Esophagus muscularis mucosa (tissue), 4 donors: ENCODE measurements at regions not wholly inside any gene's neighbourhood (a gene's known extent, or its start where the extent isn't known, plus 50 kb on each side); places are given as distances from the start of the nearest gene placed in this dataset.

Experiments
- DNase-seq: peaks from one replicate; pipeline ENCODE4 v3.0.0-alpha.2; 2017; ENCODE audit errors: extremely low spot score
- H3K27ac ChIP-seq, 4 donors: fragments of 200-600 bp; sonication (generic); replicated peaks in 1 of 4; 1 replicate in 3 of 4; 2 replicates in 1 of 4; pipeline ENCODE4 v1.5.1; 2016 to 2019; ENCODE audit warnings: mild to moderate bottlenecking in 1 of 4
- H3K27me3 ChIP-seq, 4 donors: fragments of 200-600 bp; sonication (generic); one replicate each; pipeline versions ENCODE4 v1.5.1 to v1.6.0; 2016 to 2019
- H3K36me3 ChIP-seq, 4 donors: fragments of 200-600 bp; sonication (generic); one replicate each; pipeline ENCODE4 v1.5.1; 2016 to 2019
- H3K4me1 ChIP-seq, 4 donors: fragments of 200-600 bp; sonication (generic); one replicate each; pipeline ENCODE4 v1.5.1; 2016 to 2019
- H3K4me3 ChIP-seq, 4 donors: fragments of 200-600 bp; sonication (generic); 1 replicate in 2 of 4; 2 replicates in 2 of 4; pipeline ENCODE4 v1.5.1; 2016 to 2019; ENCODE audit warnings: mild to moderate bottlenecking in 4 of 4, moderate library complexity in 1 of 4
- H3K9me3 ChIP-seq, 4 donors: fragments of 200-600 bp; sonication (generic); 1 replicate in 3 of 4; 2 replicates in 1 of 4; pipeline ENCODE4 v1.5.1; 2016 to 2019
- CTCF ChIP-seq, 3 experiments: fragments of 200-600 bp in 2 of 3; fragments of 450-650 bp in 1 of 3; sonication (generic) in 2 of 3; IDR thresholded peaks; one replicate each; pipeline ENCODE4 v1.5.1; 2017 to 2019; ENCODE audit warnings: antibody characterized with exemption in 3 of 3, mild to moderate bottlenecking in 2 of 3, moderate library complexity in 1 of 3
- EP300 ChIP-seq: sonication (generic); formaldehyde crosslinking; IDR thresholded peaks from one replicate; pipeline ENCODE4 v1.6.1; 2017; ENCODE audit warnings: antibody characterized with exemption
- POLR2A ChIP-seq: fragments of 450-650 bp; IDR thresholded peaks from one replicate; pipeline ENCODE4 v1.6.1; 2017; ENCODE audit warnings: antibody characterized with exemption, moderate library complexity, mild to moderate bottlenecking, low read depth
- POLR2AphosphoS5 ChIP-seq, 2 donors: sonication (generic); formaldehyde crosslinking; IDR thresholded peaks; one replicate each; pipeline ENCODE4 v1.6.1; 2017; ENCODE audit warnings: antibody characterized with exemption in 2 of 2
- WGBS: methylation state at CpG from one replicate; pipeline ENCODE4 v1.1.5; 2018; 5-methylcytosine and 5-hydroxymethylcytosine counted together
- intact Hi-C: fragments of 100-400 bp; cut with DNase I; formaldehyde crosslinking; loops from one replicate; pipeline ENCODE4 v1.15.1; 2023

- DNase-seq, result no peak
- H3K9me3 ChIP-seq, result peaks cover 0 to 7% (median 2%) of the 10 kb centered on the region in 4 donors
- no peaks in the 10 kb centered on the region for H3K27me3 ChIP-seq
- no peak for TF ChIP-seq POLR2A
- no peak overlapping the region for H3K27ac ChIP-seq
- no peaks in the 10 kb centered on the region for H3K36me3 ChIP-seq
- 73% methylated on average over 4 of the region's 4 CpGs for WGBS
- no peaks in the 10 kb centered on the region for H3K4me1 ChIP-seq
- intact Hi-C loops, result no loop called here
- H3K4me3 ChIP-seq, result no peak overlapping the region
These were observed 251.8 kb downstream of the UQCRFS1 start for GRCh38 chr19:28960986-28961705.

DNA sequence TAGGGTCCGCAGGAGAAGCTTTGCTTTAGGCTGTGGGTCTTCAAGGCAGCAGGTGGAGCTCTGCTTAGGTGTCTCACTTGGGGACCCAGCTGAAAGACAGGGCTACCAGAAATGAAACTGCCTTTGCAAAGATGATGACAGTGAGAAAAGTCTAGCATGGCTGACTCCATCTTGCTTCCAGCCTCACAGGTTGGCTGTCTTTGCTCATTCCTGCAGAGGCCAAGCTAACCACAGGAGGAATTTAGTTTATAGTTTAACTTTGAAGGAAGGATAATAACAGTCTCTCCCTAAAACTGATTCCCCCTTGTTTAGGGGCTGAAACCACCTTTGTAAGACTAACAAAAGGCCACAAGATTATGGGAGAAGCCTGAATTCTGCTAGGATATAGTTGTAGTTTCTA lies 252.4 kb downstream of the UQCRFS1 start:
- TF ChIP-seq EP300 (no peak), POLR2A (no peak), POLR2AphosphoS5 (IDR thresholded peaks at IDR 0.05) (no peak), CTCF (IDR thresholded peaks at IDR 0.05) (no peak)
- Histone ChIP-seq H3K9me3 (peaks cover 0 to 7% (median 2%) of the 10 kb centered on the region in 4 donors), H3K27me3 (no peaks in the 10 kb centered on the region), H3K4me1 (no peaks in the 10 kb centered on the region), H3K27ac (no peak overlapping the region), H3K36me3 (no peaks in the 10 kb centered on the region), H3K4me3 (no peak overlapping the region)
- DNase-seq, result no peak
- intact Hi-C loops, result no loop called here
- WGBS, result 100% methylated on average over 1 of the region's 1 CpG

DNA sequence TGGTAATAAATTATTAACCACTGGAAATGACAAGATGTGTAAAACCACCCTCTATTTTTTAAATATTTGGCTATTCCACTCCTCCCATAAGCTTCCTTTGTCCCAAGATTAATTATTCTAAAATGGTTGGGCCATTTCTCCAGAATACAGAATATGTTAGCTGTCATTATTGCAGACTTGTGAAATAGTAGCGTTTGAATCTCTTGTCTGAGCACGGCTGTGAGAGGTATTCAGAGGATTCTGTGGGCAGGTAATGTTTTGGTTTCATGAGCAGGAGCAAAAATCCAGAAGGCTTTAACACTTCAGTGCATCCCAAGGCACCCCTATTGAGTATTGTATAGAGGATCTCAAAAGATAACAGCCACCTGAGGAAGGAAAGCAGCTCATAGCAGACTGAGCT lies 256.0 kb downstream of the UQCRFS1 start:
- no peaks in the 10 kb centered on the region for H3K4me1 ChIP-seq
- H3K4me3 ChIP-seq, result no peak overlapping the region
- 48% methylated on average over 2 of the region's 2 CpGs for WGBS
- intact Hi-C loops, result no loop called here
- H3K9me3 ChIP-seq, result peaks cover 0 to 11% (median 2%) of the 10 kb centered on the region in 4 donors
- H3K36me3 ChIP-seq, result no peaks in the 10 kb centered on the region
- TF ChIP-seq CTCF (IDR thresholded peaks at IDR 0.05), result no peak
- no peak for TF ChIP-seq EP300
- no peak for TF ChIP-seq POLR2A
- TF ChIP-seq POLR2AphosphoS5 (IDR thresholded peaks at IDR 0.05), result no peak
- no peak for DNase-seq
- H3K27me3 ChIP-seq, result no peaks in the 10 kb centered on the region
- H3K27ac ChIP-seq, result no peak overlapping the region

DNA sequence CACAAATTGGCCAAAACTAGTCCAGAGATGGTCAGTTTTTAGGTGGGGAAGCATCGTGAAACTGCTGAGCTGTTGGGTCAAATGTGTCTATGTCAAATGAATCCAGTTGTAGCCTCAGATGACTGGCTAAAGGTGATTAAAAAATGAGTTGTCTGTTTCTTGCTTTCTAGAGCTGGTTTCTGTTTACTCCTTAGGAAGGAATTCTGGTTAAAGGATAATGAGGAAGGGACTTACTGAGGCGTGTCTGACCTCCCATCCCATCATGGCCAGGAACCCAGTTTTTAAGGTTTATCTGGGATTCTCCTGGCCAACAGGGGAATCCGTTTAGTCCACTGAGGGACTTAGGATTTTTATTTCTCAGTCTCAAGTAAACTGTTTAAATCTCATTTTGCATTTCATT lies 256.5 kb downstream of the UQCRFS1 start:
- TF ChIP-seq POLR2A (no peak), POLR2AphosphoS5 (IDR thresholded peaks at IDR 0.05) (no peak), EP300 (no peak), CTCF (IDR thresholded peaks at IDR 0.05) (no peak)
- no peak overlapping the region for H3K4me3 ChIP-seq
- no peak overlapping the region for H3K27ac ChIP-seq
- WGBS, result 58% methylated on average over 3 of the region's 3 CpGs
- H3K36me3 ChIP-seq, result no peaks in the 10 kb centered on the region
- H3K27me3 ChIP-seq, result no peaks in the 10 kb centered on the region
- no peak for DNase-seq
- H3K4me1 ChIP-seq, result no peaks in the 10 kb centered on the region
- H3K9me3 ChIP-seq, result peaks cover 0 to 11% (median 2%) of the 10 kb centered on the region in 4 donors
- intact Hi-C loops, result no loop called here

DNA sequence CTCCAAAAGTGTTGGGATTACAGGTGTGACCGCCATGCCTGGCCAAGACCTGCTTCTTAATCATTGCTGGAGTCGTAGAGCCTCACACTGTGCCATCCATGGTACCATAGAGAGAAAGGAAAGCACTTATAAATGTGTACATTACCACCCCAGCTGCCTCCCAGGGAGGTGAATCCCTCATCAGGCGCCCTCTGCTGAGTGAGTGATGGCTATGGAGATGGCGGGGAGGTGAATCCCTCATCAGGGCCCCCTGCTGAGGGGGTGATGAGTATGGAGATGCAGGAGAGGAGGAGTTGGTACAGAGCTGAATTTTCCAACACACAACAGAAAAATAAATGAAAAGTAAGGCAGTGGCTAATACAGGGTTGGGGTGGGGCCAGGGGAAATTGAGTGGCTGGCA lies 263.4 kb downstream of the UQCRFS1 start:
- no peak for DNase-seq
- intact Hi-C loops, result no loop called here

More for the DNA sequence above, 263.4 kb downstream of the UQCRFS1 start:
- H3K4me1 ChIP-seq, result no peaks in the 10 kb centered on the region
- H3K27me3 ChIP-seq, result peaks cover 0 to 37% (median 0%) of the 10 kb centered on the region in 4 donors
- H3K4me3 ChIP-seq, result no peak overlapping the region
- TF ChIP-seq EP300, result no peak
- TF ChIP-seq POLR2A, result no peak
- no peak for TF ChIP-seq CTCF (IDR thresholded peaks at IDR 0.05)
- TF ChIP-seq POLR2AphosphoS5 (IDR thresholded peaks at IDR 0.05), result no peak
- H3K36me3 ChIP-seq, result no peaks in the 10 kb centered on the region
- no peak overlapping the region for H3K27ac ChIP-seq
- WGBS, result 70% methylated on average over 4 of the region's 4 CpGs
- peaks cover 0 to 4% (median 0%) of the 10 kb centered on the region in 4 donors for H3K9me3 ChIP-seq
